ENCODE measurements at regions not wholly inside any gene's neighbourhood (a gene's known extent, or its start where the extent isn't known, plus 50 kb on each side); places are given as distances from the start of the nearest gene placed in this dataset.
A peak's percentile ranks its signal among the peaks of the same experiment; 100 is the strongest.

DNA sequence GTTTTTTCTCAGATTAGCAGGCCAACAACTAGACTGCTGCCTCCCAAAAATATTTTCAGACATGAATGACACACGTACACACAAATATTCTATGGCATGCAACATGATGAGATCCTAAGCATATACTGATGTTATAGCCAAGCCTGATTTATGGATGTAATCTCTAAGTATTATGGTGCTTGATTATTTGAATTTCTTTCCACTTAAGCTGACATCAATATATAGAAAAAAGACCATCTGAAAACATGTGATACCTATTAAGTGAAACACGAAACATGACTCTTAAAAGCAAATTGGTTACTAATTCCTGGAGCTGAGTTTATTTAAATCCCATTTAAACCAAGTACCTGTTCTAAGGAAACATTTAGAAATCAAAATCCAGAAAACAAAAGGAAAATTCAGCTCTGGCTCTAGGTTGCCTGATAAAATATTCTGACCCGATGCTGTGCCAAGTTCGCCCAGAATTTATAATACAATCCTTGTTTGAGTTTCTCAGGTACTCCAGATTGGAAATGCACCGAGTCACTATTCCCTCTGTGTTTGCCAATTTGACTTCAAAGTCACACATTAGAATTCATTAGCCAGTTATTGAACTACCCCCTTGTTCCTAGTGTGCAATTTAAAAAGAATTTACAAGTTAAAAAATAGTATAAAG, 548.6 kb downstream of the CSNK1G3 start (continued):
- TF ChIP-seq, protein P1, sequence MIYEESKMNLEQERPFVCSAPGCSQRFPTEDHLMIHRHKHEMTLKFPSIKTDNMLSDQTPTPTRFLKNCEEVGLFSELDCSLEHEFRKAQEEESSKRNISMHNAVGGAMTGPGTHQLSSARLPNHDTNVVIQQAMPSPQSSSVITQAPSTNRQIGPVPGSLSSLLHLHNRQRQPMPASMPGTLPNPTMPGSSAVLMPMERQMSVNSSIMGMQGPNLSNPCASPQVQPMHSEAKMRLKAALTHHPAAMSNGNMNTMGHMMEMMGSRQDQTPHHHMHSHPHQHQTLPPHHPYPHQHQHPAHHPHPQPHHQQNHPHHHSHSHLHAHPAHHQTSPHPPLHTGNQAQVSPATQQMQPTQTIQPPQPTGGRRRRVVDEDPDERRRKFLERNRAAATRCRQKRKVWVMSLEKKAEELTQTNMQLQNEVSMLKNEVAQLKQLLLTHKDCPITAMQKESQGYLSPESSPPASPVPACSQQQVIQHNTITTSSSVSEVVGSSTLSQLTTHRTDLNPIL (CRISPR knock-in tag; IDR thresholded peaks at IDR 0.05; ENCODE audit: low read depth), result no peak
- no peak for TF ChIP-seq TCF4 (CRISPR knock-in tag; IDR thresholded peaks at IDR 0.05; ENCODE audit: borderline replicate concordance)
- TF ChIP-seq, protein P2, sequence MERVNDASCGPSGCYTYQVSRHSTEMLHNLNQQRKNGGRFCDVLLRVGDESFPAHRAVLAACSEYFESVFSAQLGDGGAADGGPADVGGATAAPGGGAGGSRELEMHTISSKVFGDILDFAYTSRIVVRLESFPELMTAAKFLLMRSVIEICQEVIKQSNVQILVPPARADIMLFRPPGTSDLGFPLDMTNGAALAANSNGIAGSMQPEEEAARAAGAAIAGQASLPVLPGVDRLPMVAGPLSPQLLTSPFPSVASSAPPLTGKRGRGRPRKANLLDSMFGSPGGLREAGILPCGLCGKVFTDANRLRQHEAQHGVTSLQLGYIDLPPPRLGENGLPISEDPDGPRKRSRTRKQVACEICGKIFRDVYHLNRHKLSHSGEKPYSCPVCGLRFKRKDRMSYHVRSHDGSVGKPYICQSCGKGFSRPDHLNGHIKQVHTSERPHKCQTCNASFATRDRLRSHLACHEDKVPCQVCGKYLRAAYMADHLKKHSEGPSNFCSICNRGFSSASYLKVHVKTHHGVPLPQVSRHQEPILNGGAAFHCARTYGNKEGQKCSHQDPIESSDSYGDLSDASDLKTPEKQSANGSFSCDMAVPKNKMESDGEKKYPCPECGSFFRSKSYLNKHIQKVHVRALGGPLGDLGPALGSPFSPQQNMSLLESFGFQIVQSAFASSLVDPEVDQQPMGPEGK (CRISPR knock-in tag; IDR thresholded peaks at IDR 0.05; ENCODE audit: borderline replicate concordance), result no peak
- no peak for TF ChIP-seq ISL1 (CRISPR knock-in tag; IDR thresholded peaks at IDR 0.05)
- TF ChIP-seq ZNF565 (CRISPR knock-in tag; conservative IDR thresholded peaks at IDR 0.05; ENCODE audit: low read depth), result no peak
- no peak for TF ChIP-seq ZNF70 (CRISPR knock-in tag; IDR thresholded peaks at IDR 0.05)
- TF ChIP-seq CSDC2 (CRISPR knock-in tag; IDR thresholded peaks at IDR 0.05), result no peak
- TF ChIP-seq OSR1 (CRISPR knock-in tag; IDR thresholded peaks at IDR 0.05), result no peak
- TF ChIP-seq ZFP30 (CRISPR knock-in tag; IDR thresholded peaks at IDR 0.05), result no peak
- no peak for TF ChIP-seq ZFP3 (CRISPR knock-in tag; IDR thresholded peaks at IDR 0.05)

DNA sequence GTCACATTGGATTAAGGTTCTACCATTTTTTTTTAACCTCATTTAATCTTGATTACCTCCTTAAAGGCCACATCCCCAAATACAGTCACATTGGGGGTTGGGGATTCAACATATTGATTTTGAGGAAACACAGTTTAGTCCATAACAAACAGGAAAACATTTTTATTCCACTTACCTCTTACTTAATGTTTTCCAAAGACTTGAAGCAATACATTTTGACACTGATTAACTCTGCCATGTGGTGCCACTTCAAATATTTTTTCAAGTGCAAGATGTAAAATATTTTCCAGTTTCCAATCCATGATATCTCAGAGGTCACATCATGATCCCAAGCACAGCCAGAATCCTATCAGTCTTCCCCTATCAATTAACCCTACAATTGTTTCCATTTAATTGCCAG, 548.0 kb downstream of the CSNK1G3 start:
- no peak for TF ChIP-seq ESRRG (CRISPR knock-in tag; IDR thresholded peaks at IDR 0.05)
- TF ChIP-seq ZFP30 (CRISPR knock-in tag; IDR thresholded peaks at IDR 0.05), result no peak
- TF ChIP-seq PPARA (CRISPR knock-in tag; IDR thresholded peaks at IDR 0.05; ENCODE audit: borderline replicate concordance), result no peak
- no peak for TF ChIP-seq ZNF565 (CRISPR knock-in tag; conservative IDR thresholded peaks at IDR 0.05; ENCODE audit: low read depth)
- TF ChIP-seq, protein P1 (CRISPR knock-in tag; IDR thresholded peaks at IDR 0.05; ENCODE audit: low read depth), result no peak
- no peak for ATAC-seq

DNA sequence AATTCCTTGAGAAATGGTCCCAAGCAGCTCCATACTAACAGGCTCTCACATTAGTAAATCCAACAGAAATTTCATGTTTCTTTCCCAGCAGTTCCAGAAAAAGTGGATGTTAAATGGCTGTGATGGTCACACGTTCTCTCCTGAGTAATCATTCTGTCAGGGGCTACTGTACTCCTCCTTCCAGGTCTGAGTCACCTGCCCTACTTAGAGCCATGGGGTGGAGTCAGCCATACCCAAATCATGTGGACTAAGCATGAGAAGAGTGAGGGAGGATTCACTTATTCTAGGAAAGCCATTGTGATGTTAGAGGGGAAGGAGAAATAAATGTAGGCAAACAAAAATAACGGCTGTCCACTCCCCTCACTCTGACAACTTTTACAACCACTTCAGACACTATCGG, 547.2 kb downstream of the CSNK1G3 start:
- no peak for TF ChIP-seq ZNF70 (CRISPR knock-in tag; IDR thresholded peaks at IDR 0.05)
- no peak for TF ChIP-seq OSR1 (CRISPR knock-in tag; IDR thresholded peaks at IDR 0.05)
- TF ChIP-seq, protein P3, sequence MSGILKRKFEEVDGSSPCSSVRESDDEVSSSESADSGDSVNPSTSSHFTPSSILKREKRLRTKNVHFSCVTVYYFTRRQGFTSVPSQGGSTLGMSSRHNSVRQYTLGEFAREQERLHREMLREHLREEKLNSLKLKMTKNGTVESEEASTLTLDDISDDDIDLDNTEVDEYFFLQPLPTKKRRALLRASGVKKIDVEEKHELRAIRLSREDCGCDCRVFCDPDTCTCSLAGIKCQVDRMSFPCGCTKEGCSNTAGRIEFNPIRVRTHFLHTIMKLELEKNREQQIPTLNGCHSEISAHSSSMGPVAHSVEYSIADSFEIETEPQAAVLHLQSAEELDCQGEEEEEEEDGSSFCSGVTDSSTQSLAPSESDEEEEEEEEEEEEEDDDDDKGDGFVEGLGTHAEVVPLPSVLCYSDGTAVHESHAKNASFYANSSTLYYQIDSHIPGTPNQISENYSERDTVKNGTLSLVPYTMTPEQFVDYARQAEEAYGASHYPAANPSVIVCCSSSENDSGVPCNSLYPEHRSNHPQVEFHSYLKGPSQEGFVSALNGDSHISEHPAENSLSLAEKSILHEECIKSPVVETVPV (CRISPR knock-in tag; IDR thresholded peaks at IDR 0.05), result no peak
- no peak for TF ChIP-seq SNAI2 (CRISPR knock-in tag; IDR thresholded peaks at IDR 0.05)
- no peak for TF ChIP-seq TOX (CRISPR knock-in tag; IDR thresholded peaks at IDR 0.05; ENCODE audit: borderline replicate concordance)
- TF ChIP-seq ISL1 (CRISPR knock-in tag; IDR thresholded peaks at IDR 0.05), result no peak
- ATAC-seq, result no peak

DNA sequence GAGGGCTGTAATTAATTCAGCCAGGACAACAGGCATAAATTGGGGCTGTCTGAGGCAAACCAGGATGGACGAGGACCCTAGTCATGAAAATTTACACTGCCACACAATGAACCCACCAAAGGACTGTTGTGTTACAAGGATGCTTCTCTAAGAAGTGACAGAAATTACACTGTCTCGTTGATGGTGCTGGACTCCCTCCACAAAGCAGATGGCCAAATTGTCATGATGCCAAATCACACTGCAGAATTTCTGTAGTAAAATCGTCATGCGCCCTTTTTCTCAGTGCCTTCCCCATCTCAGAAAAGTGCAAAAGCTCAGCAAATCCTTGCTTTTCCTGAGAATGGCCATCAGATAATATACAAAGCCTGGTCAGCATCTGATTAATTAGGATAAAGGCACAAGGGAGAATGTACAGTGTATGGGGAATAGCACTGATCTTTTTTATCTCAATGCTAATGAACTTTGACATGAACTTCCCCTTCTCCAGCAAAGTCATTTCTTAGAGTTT, 545.8 kb downstream of the CSNK1G3 start:
- ATAC-seq, result peak; percentile 86
- TF ChIP-seq ISL1 (CRISPR knock-in tag; IDR thresholded peaks at IDR 0.05) (peak; percentile 92), OSR1 (CRISPR knock-in tag; IDR thresholded peaks at IDR 0.05) (no peak), CSDC2 (CRISPR knock-in tag; IDR thresholded peaks at IDR 0.05) (no peak), RARB (CRISPR knock-in tag; IDR thresholded peaks at IDR 0.05) (peak; percentile 79; the same call in 1 of the 2 replicates), PPARA (CRISPR knock-in tag; IDR thresholded peaks at IDR 0.05; ENCODE audit: borderline replicate concordance) (no peak), ZNF565 (CRISPR knock-in tag; conservative IDR thresholded peaks at IDR 0.05; ENCODE audit: low read depth) (no peak), ARNTL (CRISPR knock-in tag; IDR thresholded peaks at IDR 0.05; ENCODE audit: borderline replicate concordance, low read depth) (no peak), ZNF70 (CRISPR knock-in tag; IDR thresholded peaks at IDR 0.05) (no peak), BACH2 (CRISPR knock-in tag; IDR thresholded peaks at IDR 0.05; ENCODE audit: borderline replicate concordance) (0 out of 2 replicates have a peak, but pooled peaks have one; percentile 67), ESRRG (CRISPR knock-in tag; IDR thresholded peaks at IDR 0.05) (0 out of 2 replicates have a peak, but pooled peaks have one; percentile 61)
- TF ChIP-seq, protein P1 (CRISPR knock-in tag; IDR thresholded peaks at IDR 0.05; ENCODE audit: low read depth), result peak; percentile 62; the same call in 1 of the 2 replicates
- TF ChIP-seq, protein P3 (CRISPR knock-in tag; IDR thresholded peaks at IDR 0.05), result peak; percentile 91; the same call in 1 of the 2 replicates
- TF ChIP-seq, protein P2 (CRISPR knock-in tag; IDR thresholded peaks at IDR 0.05; ENCODE audit: borderline replicate concordance), result peak; percentile 79
- TF ChIP-seq, protein P4, sequence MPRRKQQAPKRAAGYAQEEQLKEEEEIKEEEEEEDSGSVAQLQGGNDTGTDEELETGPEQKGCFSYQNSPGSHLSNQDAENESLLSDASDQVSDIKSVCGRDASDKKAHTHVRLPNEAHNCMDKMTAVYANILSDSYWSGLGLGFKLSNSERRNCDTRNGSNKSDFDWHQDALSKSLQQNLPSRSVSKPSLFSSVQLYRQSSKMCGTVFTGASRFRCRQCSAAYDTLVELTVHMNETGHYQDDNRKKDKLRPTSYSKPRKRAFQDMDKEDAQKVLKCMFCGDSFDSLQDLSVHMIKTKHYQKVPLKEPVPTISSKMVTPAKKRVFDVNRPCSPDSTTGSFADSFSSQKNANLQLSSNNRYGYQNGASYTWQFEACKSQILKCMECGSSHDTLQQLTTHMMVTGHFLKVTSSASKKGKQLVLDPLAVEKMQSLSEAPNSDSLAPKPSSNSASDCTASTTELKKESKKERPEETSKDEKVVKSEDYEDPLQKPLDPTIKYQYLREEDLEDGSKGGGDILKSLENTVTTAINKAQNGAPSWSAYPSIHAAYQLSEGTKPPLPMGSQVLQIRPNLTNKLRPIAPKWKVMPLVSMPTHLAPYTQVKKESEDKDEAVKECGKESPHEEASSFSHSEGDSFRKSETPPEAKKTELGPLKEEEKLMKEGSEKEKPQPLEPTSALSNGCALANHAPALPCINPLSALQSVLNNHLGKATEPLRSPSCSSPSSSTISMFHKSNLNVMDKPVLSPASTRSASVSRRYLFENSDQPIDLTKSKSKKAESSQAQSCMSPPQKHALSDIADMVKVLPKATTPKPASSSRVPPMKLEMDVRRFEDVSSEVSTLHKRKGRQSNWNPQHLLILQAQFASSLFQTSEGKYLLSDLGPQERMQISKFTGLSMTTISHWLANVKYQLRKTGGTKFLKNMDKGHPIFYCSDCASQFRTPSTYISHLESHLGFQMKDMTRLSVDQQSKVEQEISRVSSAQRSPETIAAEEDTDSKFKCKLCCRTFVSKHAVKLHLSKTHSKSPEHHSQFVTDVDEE (CRISPR knock-in tag; IDR thresholded peaks at IDR 0.05), result peak; percentile 97
